Muscle of arm (tissue), 1 donor: ENCODE measurements at regions not wholly inside any gene's neighbourhood (a gene's known extent, or its start where the extent isn't known, plus 50 kb on each side); places are given as distances from the start of the nearest gene placed in this dataset.
"Not testable (repeated sequence)": the region's sequence is repeated elsewhere in the genome, so short reads cannot be mapped to it uniquely, and the experiment has no call there.

Source experiments
- DNase-seq: peaks from one replicate; pipeline ENCODE4 v3.0.0-alpha.2; 2013

GRCh38 chrX:81348388-81348787 lies 146.5 kb downstream of the SH3BGRL start:
- DNase-seq, result no peak

GRCh38 chrX:81354954-81355353 lies 153.1 kb downstream of the SH3BGRL start:
- no peak for DNase-seq

DNA sequence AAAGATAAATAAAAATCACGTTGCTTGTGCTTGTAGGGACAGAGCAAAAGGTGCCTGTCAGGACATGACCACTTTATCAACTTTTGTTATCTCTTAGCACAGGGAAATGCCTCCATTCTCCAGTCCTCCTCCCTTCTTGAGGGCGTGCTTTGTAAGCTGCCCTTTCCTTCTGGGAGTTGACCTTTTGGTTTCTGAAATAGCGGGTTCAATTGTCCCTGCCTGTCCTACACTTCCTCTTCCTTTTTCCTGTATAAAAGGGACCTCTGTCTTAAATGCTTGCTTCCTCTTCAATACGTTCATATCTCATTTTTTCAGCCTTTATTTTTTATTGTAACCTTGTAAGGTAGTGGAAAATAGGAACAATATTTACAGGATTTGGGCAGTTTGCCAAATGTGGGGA lies 153.5 kb downstream of the SH3BGRL start:
- no peak for DNase-seq

DNA sequence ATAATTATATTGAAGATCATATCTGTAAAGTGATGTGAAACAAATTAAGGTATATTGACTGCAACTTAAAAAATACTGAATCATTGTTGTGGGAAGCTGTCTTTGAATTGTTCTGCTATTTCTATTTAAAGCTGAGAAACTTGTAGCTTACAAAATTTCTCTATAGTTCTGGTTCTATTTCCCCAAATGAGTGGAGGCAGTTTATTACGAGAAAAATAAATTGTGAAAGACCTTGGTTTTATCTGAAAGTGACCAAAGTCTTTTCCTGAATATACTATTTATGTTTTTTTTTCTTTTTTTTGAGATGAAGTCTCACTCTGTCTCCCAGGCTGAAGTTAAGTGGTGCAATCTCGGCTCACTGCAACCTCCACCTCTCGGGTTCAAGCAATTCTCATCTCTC lies 165.4 kb downstream of the SH3BGRL start:
- no peak for DNase-seq

GRCh38 chrX:81377329-81377728 lies 175.4 kb downstream of the SH3BGRL start:
- DNase-seq, result peak; percentile 26

DNA sequence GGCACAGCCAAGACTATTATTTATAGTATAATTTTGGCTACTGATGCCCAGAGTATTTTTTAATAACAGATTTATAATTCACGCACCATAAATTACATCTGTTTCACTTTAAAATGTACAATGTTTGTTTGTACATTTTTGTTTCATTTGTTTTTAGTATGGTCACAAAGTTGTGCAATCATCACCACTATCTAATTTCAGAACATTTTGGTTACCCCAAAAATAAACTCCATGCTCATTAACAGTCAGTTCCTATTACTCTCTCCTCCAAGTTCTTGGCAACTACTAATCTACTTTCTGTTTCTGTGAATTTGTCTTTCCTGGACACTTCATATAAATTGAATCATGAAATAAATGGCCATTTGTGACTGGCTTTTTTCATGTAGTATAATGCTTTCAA lies 176.7 kb downstream of the SH3BGRL start:
- no peak for DNase-seq

DNA sequence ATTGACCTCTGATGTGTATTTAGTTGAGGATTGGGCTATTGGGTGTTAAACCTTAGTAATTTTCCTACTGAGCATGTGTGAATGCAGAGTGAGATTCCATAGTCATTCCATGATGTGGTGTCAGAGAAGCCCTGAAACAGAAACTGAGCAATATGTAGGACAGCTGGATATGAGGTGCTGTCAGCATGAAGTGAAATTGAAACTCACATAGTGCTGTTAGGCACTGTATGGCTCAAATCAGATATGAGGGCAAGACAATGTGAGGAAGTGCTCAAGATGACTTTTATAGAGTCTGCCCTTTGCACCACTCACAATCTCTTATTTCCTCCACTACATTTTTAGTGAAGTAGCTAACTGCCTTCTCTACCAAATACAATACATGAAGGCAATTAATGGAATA lies 188.3 kb downstream of the SH3BGRL start:
- DNase-seq, result no peak

DNA sequence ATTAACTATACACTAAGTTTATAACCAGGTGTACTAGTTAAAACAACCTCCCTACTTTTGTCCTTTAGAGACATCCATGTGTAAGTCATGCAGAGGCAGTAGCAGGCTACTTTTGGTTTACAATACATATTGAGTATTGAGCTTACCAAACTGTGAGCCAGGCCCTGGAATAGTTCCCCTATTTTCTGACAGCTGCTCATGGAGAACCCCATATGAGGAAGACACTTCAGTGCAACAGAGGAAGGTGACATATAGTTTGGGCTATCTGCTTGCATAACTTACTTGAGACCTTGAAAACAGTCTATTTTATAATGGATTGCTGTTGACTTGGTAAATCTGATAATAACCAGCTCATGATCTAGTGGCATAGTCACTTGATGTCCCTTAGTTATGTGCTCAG lies 190.5 kb downstream of the SH3BGRL start:
- DNase-seq, result no peak

DNA sequence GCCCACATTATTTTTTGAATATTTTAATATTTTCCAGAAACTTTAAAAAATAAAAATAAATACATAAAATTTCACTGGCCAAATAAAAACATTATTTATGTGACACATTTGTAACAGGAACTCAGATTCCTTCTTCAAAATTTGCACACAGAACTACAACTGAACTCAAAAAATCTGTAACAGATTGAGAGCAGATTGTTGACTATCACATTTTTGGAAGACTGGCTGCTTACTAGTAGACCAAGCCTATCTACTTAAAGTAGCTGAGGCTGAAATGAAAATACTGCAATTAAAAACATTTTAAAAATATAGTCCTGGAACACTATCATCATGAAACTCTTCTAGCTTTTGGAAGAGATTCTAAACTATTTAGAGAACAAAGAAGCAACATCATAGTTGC lies 203.9 kb downstream of the SH3BGRL start:
- no peak for DNase-seq

DNA sequence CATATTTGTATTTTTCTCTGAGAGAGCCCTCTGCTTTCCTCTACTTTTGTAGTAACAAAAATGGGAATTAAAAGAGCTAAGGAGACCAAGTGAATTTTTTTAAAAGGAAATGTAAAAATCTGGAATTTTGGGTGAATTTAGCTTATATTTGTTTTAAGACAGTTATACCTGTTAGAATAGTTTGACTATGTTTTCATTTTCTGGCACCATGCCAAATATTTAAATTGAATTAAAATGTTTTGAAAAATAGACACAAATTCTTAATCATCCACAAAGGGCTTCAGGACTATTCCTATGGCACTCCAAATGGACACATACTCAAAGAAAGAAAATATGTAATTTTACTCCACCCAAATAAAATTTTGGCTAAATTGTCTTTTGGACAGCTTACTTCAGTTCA lies 209.6 kb downstream of the SH3BGRL start:
- DNase-seq, result no peak

- no peak for DNase-seq
Observed at GRCh38 chrX:81412428-81412827, 210.5 kb downstream of the SH3BGRL start.

DNA sequence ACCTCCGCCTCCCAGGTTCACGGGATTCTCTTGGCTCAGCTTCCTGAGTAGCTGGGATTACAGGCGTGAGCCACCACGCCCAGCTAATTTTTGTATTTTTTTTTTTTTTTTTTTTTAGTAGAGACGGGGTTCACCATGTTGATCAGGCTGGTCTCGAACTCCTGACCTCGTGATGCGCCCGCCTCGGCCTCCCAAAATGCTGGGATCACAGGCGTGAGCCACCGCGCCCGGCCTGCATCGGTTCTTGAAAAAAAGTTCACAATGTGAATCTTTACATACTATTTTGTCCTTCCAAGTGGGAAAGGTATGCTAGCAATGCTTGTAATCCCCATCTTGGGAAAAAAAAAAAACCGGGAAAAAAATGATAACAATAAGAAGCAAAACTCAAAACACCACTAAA lies 211.0 kb downstream of the SH3BGRL start:
- DNase-seq, result not testable (repeated sequence)

DNA sequence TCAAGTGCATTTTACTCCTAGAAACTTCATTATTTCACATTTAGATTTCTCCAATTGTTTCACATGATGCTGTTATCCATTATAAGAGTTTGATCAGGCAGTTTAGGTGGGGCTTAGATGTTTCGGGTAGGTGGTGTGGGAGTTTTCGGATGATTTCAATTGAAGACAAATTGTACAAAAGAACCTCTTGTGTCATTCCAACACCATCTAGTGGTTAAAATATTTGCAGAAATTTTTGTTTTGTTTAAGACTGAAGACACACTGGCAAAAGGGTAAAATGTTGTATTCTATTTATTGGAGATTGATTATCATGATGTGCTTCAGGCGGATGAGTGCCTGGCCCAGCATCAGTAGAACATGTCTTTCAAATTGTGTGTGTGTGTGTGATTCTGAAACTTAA lies 212.7 kb downstream of the SH3BGRL start:
- no peak for DNase-seq
